ENCODE measurements at regions not wholly inside any gene's neighbourhood (a gene's known extent, or its start where the extent isn't known, plus 50 kb on each side); places are given as distances from the start of the nearest gene placed in this dataset.

DNA sequence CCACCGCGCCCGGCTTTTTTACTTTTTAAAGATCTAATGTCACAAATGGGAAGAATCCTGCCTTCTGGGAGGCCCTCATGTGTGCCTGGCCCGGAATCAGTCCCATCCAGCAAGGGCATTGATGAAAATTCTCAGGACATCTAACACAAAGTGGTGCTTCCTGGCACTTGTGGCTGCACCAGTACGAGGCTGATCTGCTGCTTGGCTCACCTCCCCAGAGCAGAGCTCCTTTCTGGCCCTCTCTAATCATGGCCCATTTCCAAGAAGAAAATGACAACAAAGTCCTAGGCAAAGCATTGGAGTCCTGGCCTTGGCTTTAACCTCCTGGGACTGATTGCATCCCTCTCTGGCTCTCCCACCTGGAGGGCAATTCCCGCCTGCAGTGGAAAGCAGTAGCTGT, 50.7 kb upstream of the SIAH1 start:
- TF ChIP-seq FOS (IDR thresholded peaks at IDR 0.05; ENCODE audit: borderline replicate concordance, insufficient read depth, low read length) (no peak), MAX (IDR thresholded peaks at IDR 0.05; ENCODE audit: insufficient read depth, insufficient read length) (no peak), CTCF (IDR thresholded peaks at IDR 0.05; ENCODE audit: extremely low read depth in 1 of 2, insufficient read depth in 1 of 2, low read depth in 1 of 2, low read length in 2 of 2) (no peak), POLR2AphosphoS5 (IDR thresholded peaks at IDR 0.05; ENCODE audit: insufficient read depth, low read depth, low read length) (no peak), JUN (IDR thresholded peaks at IDR 0.05; ENCODE audit: borderline replicate concordance, insufficient read depth, insufficient read length, low read depth) (no peak), EZH2 (IDR thresholded peaks at IDR 0.05; ENCODE audit: borderline replicate concordance, low read depth, low read length, severe bottlenecking) (no peak), POLR2A (IDR thresholded peaks at IDR 0.05; ENCODE audit: low read depth, low read length) (no peak), MYC (IDR thresholded peaks at IDR 0.05; ENCODE audit: low read depth, low read length) (no peak)

More for the DNA sequence above, 50.7 kb upstream of the SIAH1 start:
- H3K4me1 ChIP-seq (ENCODE audit: control insufficient read depth, extremely low read depth, insufficient read depth, low read length), result no peaks in the 10 kb centered on the region
- H3K79me2 ChIP-seq (ENCODE audit: control insufficient read depth, insufficient read depth, low read length), result no peaks in the 10 kb centered on the region
- no peaks in the 10 kb centered on the region for H3K27me3 ChIP-seq (ENCODE audit: control insufficient read depth in 2 of 2, insufficient read depth in 2 of 2, low read length in 2 of 2)
- no peak overlapping the region for H3K4me2 ChIP-seq (ENCODE audit: insufficient read depth, low read length)
- H3K27ac ChIP-seq (ENCODE audit: insufficient read depth, low read depth, low read length), result no peak overlapping the region
- DNase-seq (ENCODE audit: low read depth, low spot score) (no peak), FAIRE-seq (no peak)
- intact Hi-C loops (cut with micrococcal nuclease), result no loop called here
- H3K9me3 ChIP-seq (replicated peaks; ENCODE audit: control insufficient read depth, insufficient read depth, low read length), result no peaks in the 10 kb centered on the region
- H3K9me1 ChIP-seq (replicated peaks; ENCODE audit: control insufficient read depth, extremely low read depth, insufficient read depth, low read length), result no peaks in the 10 kb centered on the region
- no peak overlapping the region for H3K4me3 ChIP-seq (replicated peaks in 1 of 3; ENCODE audit: insufficient read depth in 1 of 3, low read depth in 1 of 3, low read length in 3 of 3)
- POLR2A ChIA-PET, result no interaction called here
- H3K36me3 ChIP-seq (ENCODE audit: control insufficient read depth in 2 of 2, extremely low read depth in 1 of 2, insufficient read depth in 2 of 2, low read length in 2 of 2), result no peaks in the 10 kb centered on the region
- H3K9ac ChIP-seq (replicated peaks; ENCODE audit: extremely low read depth, insufficient read depth, low read length), result no peak overlapping the region
- no peaks in the 10 kb centered on the region for H4K20me1 ChIP-seq (replicated peaks; ENCODE audit: control insufficient read depth, extremely low read depth, insufficient read depth, low read length)
- no peak overlapping the region for H2AFZ ChIP-seq (ENCODE audit: low read depth, low read length)
- CTCF ChIA-PET, result interaction anchor here (0.6 to 1.5 kb wide), 2 partner anchors 13 to 187 kb away, joined by 3 to 4 read pairs; no protein-coding TSS in a partner anchor
- BruUV-seq (replicated peaks), result no TSS peak
- dilution Hi-C loops (cut with MboI; ENCODE audit: extremely low pct_ligation_motif_present, low sequenced_read_pairs), result no loop called here

All from endothelial cell of umbilical vein (primary cell).